Activated gamma-delta T cell treated with Interleukin-2 at 50 U/mL for 16 hours (primary cell): ENCODE measurements at regions not wholly inside any gene's neighbourhood (a gene's known extent, or its start where the extent isn't known, plus 50 kb on each side); places are given as distances from the start of the nearest gene placed in this dataset.

Experiments used
- DNase-seq: peaks from one replicate; pipeline ENCODE4 v3.0.0-alpha.2; 2020

DNA sequence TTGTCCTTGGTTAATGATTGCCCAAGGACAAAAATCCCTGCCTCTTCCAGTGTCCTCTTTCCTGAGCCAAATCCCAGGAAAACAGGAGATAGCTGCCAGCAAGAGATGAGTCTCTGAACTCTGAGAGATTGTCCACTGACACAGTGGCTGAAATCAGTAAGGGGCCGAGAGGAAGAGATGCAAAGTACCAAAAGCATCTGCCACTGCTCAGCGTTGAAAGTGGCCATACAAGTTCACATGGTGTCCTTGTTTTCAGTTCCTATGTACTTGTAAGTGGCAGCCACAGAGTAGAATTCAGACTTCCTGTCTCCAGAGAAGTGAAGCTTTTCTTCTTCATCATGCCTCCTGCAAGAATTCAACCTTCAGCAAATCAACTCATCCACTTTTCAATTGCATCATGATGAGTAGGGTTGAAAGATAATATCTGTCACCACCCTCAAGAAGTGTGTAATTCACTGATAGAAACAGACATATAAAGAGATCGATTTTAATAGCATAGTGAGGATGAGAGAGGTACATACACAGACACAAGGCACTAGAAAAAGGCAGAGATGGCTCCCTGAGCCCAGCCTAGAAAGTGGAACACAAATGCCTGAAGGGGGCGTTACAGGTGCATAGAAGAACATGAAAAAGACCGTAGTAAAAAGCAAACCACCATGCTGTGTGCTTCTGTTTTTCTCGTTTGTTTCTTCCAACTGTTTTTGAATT, 185.8 kb downstream of the MRPL39 start:
- DNase-seq: peak; percentile 38

DNA sequence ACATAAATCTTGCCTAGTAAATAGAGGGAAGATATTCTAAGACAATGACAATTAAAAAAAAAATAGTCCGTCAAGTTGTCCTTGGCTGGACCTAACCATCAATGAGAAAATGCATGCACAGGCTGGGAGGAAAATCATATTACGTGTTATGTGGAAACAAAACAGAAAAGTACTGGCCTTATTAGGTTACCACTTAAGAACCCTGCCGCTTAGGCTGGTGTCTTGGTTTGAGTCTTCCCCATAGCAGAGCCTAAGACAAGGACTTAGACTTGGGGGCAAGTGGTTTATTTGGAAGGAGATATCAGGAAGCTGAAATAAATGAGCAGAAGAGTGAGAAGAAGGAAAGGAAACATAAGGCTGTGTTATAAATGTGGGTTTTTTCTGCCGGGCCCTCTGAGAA, 186.4 kb downstream of the MRPL39 start:
- no peak for DNase-seq

- DNase-seq: no peak
Observed at GRCh38 chr21:25416669-25417068, 190.6 kb downstream of the MRPL39 start.

DNA sequence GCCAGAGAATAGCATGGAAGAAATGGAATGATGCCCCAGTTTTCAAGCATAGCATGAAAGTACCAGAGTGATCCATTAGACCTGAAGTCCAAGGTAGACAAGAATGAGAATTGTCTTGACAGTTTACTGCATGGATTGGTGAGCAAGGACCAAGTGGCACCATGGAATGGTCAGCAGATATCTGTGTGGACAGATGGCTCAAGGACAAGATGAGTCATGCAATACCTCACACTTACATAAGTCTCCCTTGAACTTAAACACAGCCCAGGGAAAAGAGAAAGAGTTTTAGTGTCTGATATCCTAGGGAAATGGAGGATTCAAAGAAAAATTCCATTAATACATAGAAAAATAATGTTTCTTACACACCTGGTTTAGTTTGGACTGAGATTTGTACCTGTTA, 195.2 kb downstream of the MRPL39 start:
- DNase-seq: no peak

- DNase-seq: no peak
Observed at GRCh38 chr21:25409978-25410377, 197.3 kb downstream of the MRPL39 start.

DNA sequence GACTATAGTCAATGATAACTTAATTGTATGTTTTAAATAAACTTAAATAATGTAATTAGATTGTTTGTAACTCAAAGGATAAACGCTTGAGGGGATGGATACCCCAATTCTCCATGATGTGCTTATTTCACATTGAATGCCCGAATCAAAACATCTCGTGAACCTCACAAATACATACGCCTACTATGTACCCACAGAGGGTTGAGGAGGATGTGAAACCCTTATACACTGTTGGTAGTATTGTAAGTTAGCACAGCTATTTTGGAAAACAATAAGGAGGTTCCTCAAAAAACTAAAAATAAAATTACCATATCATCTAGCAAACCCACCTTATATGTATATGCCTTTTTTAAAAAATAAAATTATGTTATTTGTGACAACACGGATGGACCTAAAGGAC, 198.6 kb downstream of the MRPL39 start:
- no peak for DNase-seq

DNA sequence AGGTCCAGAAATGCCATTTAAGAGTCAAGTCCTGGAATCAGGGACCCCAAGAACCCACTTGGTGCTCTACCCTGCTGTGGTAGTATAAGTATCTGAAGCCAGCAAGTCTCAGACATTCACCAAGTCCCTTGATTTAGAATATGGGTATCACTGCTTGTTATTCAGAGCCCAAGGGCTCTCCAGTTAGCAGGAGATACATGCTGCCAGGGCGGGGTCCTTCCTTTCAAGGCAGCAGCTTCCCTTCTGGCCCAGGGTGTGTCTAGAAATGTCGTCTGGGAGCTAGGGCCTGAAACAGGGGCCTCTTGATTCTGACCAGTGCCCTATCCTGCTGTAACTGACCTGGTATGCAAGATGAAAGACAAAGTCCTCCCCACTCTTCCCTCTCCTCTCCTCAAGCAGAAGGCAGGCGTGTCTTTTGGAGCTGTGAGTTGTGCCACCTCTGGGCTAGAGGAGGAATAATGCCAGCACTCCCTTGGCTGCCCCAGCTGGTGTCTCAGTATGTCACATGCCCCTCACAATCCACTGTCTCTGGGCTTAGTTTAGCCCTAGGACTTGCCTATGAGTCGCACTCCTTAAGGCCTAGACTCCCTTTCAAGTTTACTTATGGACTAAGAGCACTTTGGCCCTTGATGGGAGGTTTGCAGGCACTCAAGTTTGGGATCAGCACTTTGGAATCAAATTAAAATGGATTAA, 200.2 kb downstream of the MRPL39 start:
- no peak for DNase-seq

DNA sequence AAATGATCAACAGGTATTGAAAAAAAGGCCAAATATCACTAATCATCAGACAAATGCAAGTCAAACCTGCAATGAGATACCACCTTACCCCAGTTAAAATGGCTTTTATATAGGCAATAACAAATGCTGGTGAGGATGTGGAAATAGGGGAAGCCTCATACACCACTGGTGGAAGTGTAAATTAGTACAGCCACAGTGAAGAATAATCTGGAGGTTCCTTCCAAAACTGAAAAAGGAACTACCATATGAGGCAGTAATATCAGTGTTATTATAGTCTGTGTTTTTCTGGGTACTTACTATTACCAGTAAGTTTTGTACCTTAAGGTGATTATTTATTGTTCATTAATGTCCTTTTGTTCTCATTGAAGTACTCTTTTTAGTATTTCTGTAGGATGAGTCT, 201.3 kb downstream of the MRPL39 start:
- no peak for DNase-seq

- no peak for DNase-seq
Observed at GRCh38 chr21:25402134-25402961, 204.9 kb downstream of the MRPL39 start.

- DNase-seq: no peak
Observed at GRCh38 chr21:25400427-25400826, 206.9 kb downstream of the MRPL39 start.

- DNase-seq: no peak
Observed at GRCh38 chr21:25398630-25399029, 208.7 kb downstream of the MRPL39 start.

- DNase-seq: no peak
Observed at GRCh38 chr21:25396135-25396711, 211.1 kb downstream of the MRPL39 start.

DNA sequence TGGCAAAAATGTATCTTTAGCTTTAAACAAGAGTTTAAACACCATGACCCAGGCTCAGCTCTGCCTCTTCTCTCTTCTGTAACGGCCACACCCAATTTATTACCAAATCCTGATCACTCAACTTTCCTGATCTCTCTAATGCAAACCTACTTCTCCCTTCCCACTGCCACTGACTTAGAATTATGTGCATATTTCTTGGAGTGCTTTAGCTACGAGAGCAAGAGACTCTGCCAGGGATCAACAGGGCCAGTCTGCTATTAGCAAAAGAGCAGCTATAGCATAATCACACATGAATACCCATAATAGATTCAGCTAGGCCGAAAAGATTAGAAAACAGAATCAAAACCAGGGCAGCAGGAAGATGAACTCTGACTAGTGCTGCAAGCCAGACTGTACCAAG, 215.5 kb downstream of the MRPL39 start:
- no peak for DNase-seq

- DNase-seq: no peak
Observed at GRCh38 chr21:25390701-25391100, 216.6 kb downstream of the MRPL39 start.

DNA sequence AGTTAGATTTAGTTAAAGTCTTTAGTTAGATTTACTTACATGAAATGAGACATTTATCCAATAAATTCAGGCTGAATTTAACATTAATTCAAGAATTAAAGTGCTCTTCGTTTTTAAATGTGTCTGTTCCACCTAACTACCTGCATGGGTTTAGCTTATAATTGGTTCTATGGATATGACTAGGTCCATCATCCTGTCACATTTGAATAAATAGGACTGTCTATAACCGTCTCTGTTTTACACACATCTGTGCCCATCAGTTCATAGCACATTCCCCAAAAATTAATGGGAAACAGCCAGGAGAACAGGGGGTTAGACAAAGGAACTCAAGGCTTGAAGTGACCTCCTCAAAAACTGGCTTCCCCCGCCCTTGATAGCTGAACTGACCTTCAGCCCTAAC, 219.6 kb downstream of the MRPL39 start:
- DNase-seq: no peak

GRCh38 chr21:25385911-25386474, 221.3 kb downstream of the MRPL39 start:
- DNase-seq: no peak

DNA sequence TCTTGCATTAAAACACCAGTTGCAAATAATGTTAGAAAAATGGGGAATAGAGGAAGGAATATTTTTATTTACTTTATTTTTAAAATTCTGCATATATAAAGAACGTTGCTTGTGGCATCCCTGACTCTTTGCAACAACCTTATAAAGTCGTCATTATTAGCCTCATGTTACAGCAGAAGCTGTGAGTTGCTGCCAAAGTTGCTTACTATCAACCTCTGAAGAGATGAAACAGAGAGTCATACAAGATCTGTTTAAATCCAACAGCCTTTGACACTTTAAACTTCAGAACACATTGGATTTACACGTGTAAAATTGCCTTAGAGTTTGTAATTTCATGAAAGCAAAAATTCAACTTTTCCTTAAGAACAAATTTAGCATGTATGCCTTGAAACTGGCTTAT, 221.9 kb downstream of the MRPL39 start:
- DNase-seq: no peak

DNA sequence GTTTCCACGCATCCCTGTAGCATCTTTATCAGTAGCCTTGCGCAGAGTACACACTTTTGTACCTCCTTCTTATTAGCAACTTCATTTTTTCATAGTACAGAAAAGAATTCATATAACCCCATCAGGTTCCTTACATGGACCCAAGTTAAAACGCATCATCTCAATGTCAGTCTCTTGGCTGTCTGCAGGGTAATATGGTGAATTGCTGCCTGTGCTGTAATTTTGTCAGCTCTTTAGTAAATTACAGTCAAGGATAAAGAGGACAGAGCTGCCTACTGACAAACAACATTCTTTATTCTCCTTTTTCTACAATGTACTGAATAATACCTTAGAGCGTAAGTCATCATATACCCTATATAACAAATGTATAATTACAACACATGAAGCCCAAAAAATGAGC, 222.5 kb downstream of the MRPL39 start:
- DNase-seq: no peak

- no peak for DNase-seq
Observed at GRCh38 chr21:25383545-25383944, 223.7 kb downstream of the MRPL39 start.

GRCh38 chr21:25381936-25382452, 225.3 kb downstream of the MRPL39 start:
- DNase-seq: no peak

GRCh38 chr21:25375675-25376074, 231.6 kb downstream of the MRPL39 start:
- no peak for DNase-seq

- DNase-seq: no peak
Observed at GRCh38 chr21:25373126-25374082, 233.9 kb downstream of the MRPL39 start.
